ENCODE measurements at regions not wholly inside any gene's neighbourhood (a gene's known extent, or its start where the extent isn't known, plus 50 kb on each side); places are given as distances from the start of the nearest gene placed in this dataset.

DNA sequence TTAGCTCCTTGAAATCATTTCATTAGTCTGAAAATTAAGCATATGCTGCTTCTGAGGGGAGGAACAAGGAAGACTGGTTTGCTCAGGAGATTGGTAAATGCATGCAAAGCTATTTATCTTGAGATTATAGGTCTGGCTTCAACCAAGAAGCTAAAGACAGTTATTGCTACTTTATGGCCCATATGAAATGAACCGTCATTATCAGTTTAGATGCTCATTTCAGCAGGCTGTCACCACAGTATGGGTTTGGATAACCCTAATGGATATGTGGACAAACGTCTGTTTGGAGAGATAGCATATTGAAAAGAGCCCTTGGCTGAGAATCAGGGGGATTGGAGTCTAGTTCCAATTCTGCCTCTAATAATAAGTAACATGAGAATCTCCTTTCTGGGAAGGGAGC lies 922.6 kb downstream of the TUSC7 start:
- no peak for DNase-seq

DNA sequence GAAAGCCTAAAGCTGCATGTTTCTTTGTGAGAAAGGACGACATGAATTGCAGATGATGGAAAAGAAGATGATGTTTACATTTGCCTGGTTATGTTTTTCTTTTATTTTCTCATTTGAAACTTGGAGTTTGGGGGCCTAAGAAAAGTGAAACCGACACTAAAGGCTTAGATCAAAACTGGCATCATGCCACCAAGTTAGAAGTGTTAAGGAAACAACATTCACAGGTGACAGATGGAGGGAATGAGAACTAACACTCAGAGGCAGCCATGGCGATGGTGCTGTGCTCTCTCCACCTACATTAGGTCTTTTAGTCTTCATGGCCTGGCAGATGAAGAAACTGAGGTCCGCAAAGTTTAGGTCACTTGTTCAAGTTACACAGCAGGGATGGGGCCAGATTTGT lies 923.6 kb downstream of the TUSC7 start:
- no peak for DNase-seq

DNA sequence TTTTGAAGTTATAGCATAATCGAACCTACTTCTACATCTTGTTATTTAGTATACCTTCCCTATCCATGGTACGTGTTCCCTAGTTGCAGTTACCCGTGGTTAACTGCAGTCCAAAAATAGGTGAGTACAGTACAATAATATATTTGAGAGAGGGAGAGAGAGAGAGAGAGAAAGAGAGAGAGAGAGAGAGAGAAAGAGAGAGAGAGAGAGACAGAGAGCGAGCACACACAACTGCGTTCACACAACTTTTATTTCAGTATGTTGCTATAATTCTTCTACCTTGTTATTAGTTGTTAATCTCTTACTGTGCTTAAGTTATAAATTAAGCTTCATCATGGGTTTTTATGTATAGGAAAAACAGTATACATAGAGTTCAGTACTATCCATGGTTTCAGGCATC lies 928.1 kb downstream of the TUSC7 start:
- DNase-seq, result no peak

DNA sequence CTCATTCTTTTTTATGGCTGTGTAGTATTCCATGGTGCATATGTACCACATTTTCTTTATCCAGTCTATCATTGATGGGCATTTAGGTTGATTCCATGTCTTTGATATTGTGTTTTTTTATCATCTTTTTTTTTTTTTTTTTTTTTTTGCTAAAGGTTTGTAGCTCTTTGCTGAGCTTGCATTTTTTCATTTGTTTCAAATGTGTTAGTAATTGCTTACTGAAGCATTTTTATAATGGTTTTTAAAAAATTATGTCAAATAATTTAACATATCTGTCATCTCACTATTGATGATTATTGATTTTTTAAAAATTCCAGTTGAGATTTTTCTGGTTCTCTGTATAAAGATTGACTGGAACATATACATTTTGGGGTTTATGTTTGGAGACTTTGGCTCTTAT lies 934.6 kb downstream of the TUSC7 start:
- DNase-seq, result no peak

DNA sequence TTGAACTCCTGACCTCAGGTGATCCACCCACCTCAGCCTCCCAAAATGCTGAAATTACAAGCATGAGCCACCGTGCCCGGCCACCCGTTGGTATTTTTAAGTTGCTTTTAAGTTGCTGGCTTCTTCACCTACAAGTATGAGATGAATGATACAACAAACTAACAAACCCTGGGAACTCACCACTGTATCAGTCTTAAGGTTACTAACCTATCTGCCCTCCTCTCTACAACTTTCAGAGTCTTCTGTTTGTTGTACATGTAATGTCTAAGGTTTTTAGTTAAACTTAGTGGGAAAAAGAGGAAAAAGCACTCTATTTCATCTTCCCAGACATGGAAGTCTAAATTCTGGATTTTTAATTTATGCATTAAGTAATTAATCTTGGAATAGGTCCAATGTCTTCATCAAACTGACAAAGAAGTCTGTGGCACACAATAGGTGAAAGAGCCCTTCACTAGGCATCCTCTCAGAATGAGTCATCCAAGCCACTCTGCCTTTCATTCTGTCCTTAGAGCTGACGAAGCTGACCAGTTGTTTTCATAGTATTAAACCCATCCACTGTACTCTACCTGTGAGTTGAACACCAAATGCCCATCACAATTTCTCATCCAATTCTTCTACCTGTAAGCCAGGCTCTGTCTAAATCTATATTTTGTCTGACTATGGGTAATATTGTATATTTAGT lies 936.1 kb downstream of the TUSC7 start:
- no peak for DNase-seq

DNA sequence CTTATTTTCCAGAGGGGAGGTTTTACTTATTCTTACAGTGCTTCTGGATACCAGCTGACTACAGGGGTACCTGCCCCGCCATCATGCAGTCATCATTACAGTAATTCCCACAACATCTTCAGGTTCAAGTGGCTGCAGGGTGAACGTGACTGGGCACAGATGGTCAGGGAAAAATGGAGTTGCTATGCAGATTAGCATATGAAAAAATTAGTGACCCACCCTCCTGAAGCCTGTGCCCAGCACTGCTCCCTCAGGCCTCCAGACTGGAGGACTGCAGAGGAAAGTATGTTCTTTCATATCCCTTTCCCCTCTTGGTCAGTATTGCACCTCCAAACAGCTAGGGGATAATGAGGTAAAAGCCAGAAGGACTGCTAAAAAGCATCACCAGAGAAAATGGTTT lies 937.9 kb downstream of the TUSC7 start:
- DNase-seq, result no peak

DNA sequence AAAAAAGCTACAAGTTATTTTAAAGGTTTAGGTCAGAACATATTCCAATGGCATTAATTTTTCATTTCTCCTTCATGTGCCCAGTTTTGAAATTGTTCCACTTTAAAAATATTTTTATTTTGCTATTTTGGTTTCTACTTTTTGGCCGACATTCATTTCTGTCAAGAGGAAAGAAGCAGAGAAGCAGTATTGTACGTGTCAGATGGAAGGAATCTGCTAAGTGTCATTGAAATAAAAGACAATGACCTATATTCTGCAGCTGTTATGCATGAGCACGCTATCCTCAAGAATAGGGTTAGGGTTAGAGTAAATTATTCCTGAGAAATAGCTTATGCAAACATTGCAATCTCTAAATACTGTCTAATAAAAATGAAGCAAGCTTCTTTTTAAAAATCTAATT lies 941.7 kb downstream of the TUSC7 start:
- no peak for DNase-seq

DNA sequence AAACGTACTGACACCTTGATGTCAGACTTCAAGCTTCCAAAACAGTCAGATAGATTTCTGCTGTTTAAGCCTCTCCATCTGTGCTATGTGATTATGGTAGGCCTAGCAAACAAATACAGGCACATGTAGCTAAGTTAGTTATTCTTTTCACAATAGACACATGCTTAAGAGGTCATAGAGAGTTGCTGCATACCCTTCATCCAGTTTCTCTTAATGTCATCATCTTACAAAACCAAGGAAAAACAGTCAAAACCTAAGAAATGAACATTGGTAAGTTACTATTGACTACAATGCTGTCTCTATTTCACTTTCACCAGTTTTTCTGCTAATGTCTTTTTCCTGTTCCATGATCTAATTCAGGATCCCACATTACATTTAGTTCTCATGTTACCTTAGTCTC lies 946.8 kb downstream of the TUSC7 start:
- DNase-seq, result no peak

DNA sequence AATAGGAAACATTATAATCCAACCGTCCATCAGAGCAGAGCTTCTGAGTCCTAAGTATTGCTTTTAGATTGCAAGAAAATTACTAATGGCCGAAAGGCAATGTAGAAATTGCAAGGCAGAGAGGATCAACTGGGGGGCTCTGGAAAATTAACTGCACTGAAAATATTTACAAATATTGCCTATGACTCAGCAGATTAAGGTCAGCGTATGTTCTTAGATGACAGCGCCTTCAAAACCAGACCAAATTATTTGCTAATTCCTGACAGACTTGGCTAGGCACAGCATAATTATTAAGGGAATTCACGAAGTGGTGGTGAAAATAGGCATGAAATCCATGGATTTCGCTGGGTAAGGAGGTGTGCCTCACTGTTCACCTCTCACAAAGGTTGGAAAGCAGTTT lies 947.7 kb downstream of the TUSC7 start:
- DNase-seq, result no peak

DNA sequence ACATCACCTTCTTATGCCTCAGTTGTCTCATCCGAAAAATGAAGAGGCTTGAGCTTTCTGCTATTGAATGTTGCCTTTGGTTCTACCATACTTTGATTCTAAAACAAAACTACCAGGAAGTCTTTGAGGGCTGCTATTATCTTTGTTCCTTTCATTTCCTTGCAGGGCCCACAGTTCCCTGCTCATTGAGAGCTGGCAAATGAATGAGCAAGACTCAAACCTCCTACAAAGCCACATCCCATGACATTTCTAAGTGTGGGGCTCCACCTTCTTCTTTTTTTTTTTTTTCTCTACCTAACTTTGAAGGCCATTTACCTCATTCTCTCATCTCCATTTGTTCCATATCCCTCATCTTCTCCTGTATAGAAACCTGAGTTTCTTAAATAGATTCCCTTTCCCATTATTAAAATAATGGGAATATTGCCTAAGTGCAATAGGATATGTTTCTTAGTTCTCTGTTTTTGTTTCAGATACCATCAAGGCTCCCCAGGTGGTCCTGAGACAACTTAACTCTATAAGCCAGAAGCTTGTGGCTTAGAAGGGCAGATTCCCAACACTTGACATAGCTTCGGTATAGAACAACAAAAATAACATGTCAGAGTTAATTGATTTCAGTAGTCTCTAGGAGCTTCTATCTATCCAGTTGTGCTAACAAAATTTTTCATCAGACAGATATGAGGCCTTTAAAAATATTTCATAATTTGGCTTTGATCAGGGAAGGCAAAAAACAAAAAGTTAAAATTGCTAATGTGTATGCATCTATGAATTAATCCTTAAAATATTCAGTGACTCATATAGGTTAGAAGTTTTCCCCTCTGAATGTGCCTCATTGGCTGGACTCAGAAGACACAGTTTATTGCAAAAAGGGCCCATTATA lies 951.6 kb downstream of the TUSC7 start:
- no peak for DNase-seq

DNA sequence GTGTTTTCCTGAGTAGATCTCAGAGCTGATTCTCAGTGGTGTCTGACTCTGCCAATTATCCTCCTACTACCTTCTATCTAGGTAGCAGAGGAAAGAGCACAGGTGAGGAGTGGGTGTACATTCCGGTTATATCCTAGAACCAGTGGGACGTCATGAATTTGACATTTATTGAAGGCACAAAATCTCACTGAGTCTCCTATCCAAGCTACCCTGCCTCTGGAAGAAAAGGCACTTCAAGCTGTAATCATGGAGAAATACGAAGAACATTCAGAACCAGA lies 952.2 kb downstream of the TUSC7 start:
- no peak for DNase-seq

DNA sequence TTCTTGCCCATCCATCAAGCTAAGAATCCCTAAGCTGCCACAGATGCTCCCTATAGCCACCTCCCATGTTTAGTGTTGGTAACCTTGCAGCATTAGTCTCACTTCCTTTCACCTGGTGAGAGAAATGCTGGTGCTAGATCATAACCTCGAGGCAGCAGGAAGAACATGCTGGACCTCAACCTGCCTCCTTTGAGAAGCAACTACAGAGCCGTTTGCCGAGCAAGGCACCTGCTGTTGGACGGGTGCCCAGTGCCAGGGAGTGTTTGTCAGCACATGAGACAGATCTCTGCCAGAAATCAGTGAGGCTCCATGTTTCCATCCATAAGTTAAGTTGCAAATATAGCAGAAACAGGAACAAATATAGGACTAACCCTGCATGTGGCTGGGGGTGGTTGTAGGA lies 955.7 kb downstream of the TUSC7 start:
- DNase-seq, result no peak

DNA sequence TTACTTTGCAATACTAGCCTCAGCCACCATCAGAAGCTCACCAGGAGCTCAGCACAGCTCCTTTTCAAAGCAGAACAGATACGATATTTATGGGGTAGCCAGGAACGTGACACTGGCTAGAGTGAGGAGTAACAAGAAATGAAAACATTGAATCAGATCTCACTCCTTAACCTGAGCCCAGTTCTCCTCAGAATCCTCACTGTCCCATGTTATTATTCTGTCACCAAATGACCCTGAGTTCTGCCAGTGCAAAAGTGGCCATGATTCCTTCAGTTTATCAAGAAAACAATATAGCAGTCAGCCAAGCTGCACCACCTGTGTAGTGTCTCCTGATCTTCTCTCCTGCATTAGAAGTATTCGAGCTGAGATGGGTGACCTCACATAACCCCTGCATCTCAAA lies 956.7 kb downstream of the TUSC7 start:
- DNase-seq, result no peak

DNA sequence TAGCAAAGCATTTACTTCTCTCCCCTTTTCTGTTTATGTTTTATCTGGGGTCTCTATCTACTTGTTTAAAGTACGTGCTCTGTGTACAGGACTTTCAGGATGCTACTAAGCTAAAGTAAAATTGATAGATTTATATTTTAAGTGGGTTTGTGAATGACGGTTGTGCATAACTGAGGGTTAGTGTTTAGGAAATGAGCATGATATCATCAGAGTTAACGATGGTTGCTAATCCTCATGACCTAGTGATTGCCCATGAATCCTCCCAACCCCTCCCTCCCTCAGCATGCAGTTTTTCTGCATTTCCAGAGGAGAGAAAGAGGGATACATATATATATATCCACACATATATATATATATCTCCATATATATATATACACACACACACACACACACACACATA lies 957.2 kb downstream of the TUSC7 start:
- no peak for DNase-seq

DNA sequence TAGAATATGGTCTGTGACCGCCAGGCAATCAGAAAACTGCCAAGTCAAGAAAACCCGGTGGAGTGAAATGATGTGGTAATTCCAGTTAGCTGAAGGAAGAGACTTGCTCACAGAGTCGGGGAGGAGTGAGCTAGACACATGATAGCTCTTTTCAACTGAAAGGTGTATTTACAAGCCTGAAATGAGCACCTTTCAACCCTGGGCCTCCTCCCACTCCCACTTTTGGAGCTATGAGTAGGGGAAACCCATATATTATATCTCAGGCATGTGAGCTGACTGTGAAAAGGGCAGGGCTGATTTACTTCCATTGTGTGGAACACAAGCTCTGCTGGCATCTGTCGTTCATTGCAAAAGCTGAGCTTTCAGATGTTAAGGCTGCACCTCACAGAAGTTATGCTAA lies 960.2 kb downstream of the TUSC7 start:
- DNase-seq, result no peak

DNA sequence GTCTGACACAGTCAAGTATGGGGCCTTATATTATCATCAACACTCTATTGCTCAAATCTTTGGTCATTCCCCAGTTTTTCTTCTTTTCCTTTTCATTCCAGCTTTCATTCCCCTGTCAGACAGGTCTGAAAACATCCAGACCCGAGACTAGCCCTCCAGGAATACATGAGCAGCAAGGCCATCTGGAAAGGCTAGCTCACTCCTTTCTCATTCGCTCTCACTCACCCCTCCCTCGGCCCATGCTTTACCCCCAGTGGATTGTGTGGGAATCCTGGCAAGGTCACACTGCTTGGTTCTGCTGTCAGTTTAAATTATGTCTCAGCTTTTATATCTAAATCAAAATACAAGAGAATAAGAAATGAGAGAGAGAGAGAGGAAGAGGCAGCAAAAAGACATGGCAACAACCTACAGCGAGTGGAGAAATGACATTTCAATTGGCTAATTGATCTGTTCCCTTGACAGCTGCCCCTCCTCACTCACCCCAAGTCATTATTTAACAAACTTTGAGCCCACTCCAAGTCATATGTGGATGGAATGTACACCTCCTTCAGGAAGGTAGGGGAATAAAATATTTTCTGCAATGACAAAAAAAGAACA lies 962.2 kb downstream of the TUSC7 start:
- no peak for DNase-seq

DNA sequence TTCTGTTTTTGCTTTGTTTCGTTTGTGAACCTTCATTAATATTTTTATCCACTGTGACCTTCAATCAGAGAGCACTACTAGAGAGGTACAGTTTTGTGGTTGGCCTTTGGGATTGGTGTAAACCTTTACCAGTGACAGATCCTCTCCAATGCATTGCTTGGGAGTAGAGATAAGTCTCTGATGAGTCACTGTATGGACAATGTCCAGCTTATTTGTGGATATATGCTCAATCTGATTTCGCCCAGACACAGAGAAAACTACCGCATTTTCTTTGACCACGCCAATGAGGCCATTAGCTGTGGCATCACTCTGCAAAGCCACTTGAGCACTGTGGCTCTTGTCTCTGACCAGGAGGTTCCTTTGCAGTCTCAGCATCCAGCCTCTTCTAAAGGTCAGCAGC lies 964.7 kb downstream of the TUSC7 start:
- DNase-seq, result no peak

DNA sequence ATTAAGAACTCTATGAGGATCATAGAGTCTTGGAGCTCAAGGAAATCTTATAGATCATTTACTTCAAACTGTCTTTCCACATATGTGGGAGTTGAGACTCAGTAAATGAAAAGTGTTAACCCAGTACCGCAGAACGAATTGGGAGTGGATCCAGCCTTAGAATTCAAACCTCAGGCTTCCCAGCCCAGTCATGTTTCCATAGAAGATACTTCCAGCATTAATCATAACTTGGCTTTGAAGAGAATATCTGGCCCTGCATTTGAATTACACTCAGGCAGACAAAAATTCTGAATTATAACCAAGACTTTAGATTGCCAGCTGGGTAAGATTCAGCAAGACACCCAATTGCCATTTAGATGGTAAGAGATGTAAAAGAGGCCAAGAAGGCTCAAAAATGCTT lies 972.0 kb downstream of the TUSC7 start:
- DNase-seq, result no peak

DNA sequence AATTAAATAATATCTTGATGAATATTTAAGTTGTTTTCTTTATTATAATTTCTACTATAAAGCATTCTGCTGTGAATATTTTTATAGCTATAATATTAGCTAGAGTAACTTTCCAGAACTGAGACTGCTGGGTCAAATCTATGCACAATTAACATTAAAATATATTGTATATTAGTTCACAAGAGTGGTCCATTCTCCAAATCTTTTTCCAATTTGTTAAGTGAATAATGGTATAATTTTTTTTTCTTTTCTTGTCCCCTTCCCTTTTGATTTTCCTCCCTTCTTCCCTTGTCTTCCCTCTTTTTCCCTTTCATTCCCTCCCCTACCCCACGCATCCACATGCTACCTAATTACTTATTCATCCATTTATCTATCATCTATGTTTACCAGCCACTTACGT lies 977.5 kb downstream of the TUSC7 start:
- no peak for DNase-seq

DNA sequence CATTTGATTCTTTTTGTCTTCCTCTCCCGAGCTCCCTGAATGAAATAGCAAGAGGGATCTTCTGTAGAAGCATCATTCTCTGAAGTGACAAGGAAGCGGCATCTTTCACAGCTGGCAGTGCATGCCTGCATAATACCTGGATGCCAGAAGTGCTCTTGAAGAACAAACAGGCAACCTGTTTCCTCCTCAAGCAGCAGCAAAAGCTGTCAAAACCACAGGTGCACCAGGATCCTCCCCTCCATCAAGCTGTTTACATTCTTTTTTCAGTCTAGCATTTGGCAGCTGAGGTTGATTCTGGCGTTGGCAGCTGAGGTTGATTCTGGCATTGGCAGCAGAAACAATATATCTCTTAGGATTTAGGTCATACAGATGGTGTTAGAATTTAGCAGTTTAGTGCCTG lies 979.0 kb downstream of the TUSC7 start:
- DNase-seq, result no peak

DNA sequence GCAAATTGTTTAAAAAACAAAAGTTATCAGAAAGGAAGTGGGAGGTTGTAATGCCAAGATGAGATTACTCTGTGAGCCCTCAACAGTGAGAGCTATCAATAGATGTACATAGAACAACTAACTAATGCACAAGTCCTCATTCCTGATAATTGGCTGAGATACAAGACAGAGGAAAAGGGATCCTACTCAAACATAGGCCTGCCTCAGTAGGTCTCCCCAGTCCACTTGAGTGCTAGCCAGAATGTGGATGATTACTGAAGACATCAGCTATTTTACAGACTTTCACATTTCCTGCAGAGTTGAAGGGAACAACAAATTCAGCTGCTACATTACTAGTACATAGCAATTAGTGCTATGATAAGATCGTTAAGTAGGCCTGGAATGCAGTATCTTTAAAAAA lies 981.9 kb downstream of the TUSC7 start:
- DNase-seq, result no peak

DNA sequence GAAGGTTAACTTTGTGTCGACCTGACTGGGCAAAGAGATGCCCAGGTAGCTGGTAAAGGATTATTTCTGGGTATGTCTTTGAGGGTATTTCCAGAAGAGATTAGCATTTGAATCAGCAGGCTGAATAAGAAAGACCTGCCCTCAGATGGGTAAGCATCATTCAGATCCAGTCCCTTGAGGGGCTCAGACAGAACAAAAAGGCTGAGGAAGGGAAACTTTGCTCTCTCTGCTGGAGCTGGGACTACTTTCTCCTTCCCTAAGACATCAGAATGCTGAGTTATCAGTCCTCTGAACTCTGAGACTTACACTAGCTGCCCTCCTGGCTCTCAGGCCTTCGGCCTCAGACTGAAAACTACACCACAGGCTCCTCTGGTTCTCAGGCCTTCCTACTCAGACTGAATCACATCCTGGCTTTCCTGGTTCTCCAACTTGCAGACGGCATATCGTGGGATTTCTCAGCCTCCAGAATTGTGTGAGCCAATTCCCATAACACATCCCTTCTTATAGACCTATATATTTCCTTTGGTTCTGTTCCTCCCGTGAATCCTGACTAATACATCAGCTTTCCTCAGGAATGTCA lies 982.9 kb downstream of the TUSC7 start:
- no peak for DNase-seq

DNA sequence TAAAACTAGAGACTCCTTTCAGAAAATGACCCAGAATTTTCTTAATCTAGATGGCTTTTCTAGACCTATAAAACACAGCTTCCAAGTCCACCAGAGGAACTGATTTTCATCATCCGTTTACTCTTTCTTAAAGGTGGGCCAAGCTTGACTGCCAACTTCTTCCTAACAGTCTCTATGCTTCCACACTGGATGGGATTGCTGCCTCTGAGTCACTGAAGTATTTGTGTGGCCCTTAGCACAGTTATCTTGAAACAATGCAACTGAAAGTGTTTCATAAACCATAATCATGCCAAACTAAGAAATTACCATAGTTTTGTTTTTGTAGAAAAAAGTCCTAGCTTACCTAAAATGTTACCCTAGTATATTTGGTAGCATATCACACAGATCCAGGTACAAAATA lies 985.7 kb downstream of the TUSC7 start:
- DNase-seq, result no peak

Data from activated CD8-positive, alpha-beta memory T cell treated with anti-CD3 and anti-CD28 coated beads for 24 hours (primary cell).